HCT116 (cell line): ENCODE measurements at regions not wholly inside any gene's neighbourhood (a gene's known extent, or its start where the extent isn't known, plus 50 kb on each side); places are given as distances from the start of the nearest gene placed in this dataset.

Source experiments
- CEBPB ChIP-seq: IDR thresholded peaks from 2 replicates; pipeline ENCODE4 v1.6.1; 2012; ENCODE audit warnings: low read depth
- EZH2 ChIP-seq: fragments of 200-600 bp; sonication (generic); IDR thresholded peaks from 2 replicates; pipeline ENCODE4 v1.6.1; 2017; ENCODE audit warnings: antibody characterized with exemption, mixed run types
- EZH2phosphoT487 ChIP-seq: fragments of 200-600 bp; IDR thresholded peaks from 2 replicates; pipeline ENCODE4 v1.6.1; 2018; ENCODE audit warnings: antibody characterized with exemption, borderline replicate concordance
- POLR2A ChIP-seq: IDR thresholded peaks from 2 replicates; pipeline ENCODE4 v1.7.0; 2011; ENCODE audit warnings: borderline replicate concordance; ENCODE audit not compliant: insufficient read depth, insufficient read length; ENCODE audit errors: extremely low read depth
- POLR2AphosphoS5 ChIP-seq: IDR thresholded peaks from 2 replicates; pipeline ENCODE4 v1.6.1; 2011; ENCODE audit warnings: mild to moderate bottlenecking, low read depth, low read length, moderate library complexity
- YY1 ChIP-seq: IDR thresholded peaks from 2 replicates; pipeline ENCODE4 v1.6.1; 2011; ENCODE audit warnings: low read length, low read depth, moderate library complexity, mild to moderate bottlenecking; ENCODE audit not compliant: insufficient replicate concordance; ENCODE audit errors: extremely low read depth
- TF ChIP-seq, protein P1 (sequence below), 3 experiments: fragments of 200-600 bp in 1 of 3; sonication (generic) in 1 of 3; IDR thresholded peaks in 2 of 3; conservative IDR thresholded peaks in 1 of 3; 2 replicates each; pipeline ENCODE4 v1.5.1; 2012 to 2017; ENCODE audit warnings: low read depth in 2 of 3, low read length in 2 of 3, antibody characterized with exemption in 1 of 3, borderline replicate concordance in 1 of 3, control low read depth in 1 of 3, mild to moderate bottlenecking in 1 of 3, mixed read lengths in 1 of 3, mixed run types in 1 of 3, moderate library complexity in 1 of 3; ENCODE audit not compliant: insufficient read depth in 1 of 3

DNA sequence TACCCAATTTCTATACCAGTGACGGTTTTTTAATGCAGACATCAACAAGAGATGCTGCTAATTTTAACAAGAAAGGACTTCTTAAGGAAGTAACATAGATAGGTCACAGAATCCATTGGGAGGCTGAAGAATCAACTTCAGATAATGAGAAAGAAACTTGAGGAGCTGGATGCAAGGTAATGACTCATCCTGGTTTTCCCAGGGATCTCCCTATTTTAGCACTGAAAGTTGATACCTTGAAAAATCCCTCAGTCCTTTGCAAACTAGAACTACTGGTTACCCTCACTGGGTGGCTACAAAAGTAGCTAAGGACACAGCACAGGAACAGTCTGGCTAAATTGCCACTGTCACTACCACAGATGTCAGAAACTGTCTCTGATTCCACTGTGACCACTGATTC lies 561.9 kb downstream of the FLRT2 start:
- TF ChIP-seq POLR2AphosphoS5 (no peak), EZH2phosphoT487 (no peak), CEBPB (no peak), POLR2A (no peak), EZH2 (no peak), YY1 (no peak)
- TF ChIP-seq, protein P1, sequence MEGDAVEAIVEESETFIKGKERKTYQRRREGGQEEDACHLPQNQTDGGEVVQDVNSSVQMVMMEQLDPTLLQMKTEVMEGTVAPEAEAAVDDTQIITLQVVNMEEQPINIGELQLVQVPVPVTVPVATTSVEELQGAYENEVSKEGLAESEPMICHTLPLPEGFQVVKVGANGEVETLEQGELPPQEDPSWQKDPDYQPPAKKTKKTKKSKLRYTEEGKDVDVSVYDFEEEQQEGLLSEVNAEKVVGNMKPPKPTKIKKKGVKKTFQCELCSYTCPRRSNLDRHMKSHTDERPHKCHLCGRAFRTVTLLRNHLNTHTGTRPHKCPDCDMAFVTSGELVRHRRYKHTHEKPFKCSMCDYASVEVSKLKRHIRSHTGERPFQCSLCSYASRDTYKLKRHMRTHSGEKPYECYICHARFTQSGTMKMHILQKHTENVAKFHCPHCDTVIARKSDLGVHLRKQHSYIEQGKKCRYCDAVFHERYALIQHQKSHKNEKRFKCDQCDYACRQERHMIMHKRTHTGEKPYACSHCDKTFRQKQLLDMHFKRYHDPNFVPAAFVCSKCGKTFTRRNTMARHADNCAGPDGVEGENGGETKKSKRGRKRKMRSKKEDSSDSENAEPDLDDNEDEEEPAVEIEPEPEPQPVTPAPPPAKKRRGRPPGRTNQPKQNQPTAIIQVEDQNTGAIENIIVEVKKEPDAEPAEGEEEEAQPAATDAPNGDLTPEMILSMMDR (IDR thresholded peaks at IDR 0.05 in 2 of 3, conservative IDR thresholded peaks at IDR 0.05 in 1 of 3; ENCODE audit: borderline replicate concordance in 1 of 3, insufficient read depth in 1 of 3, low read depth in 2 of 3, low read length in 2 of 3): no peak
